ENCODE measurements at regions not wholly inside any gene's neighbourhood (a gene's known extent, or its start where the extent isn't known, plus 50 kb on each side); places are given as distances from the start of the nearest gene placed in this dataset.

GRCh38 chr5:6914347-6914746 is 201.1 kb downstream of the TENT4A start:
- no peak for DNase-seq (ENCODE audit: low read depth in 2 of 2)

- no peak for DNase-seq (ENCODE audit: low read depth in 2 of 2)
Measured at GRCh38 chr5:6915574-6915973, 202.3 kb downstream of the TENT4A start.

GRCh38 chr5:6918255-6918654 is 205.0 kb downstream of the TENT4A start:
- DNase-seq (ENCODE audit: low read depth in 2 of 2), result no peak

- DNase-seq (ENCODE audit: low read depth in 2 of 2), result no peak
Measured at GRCh38 chr5:6920628-6921256, 207.5 kb downstream of the TENT4A start.

- no peak for DNase-seq (ENCODE audit: low read depth in 2 of 2)
Measured at GRCh38 chr5:6926491-6927038, 213.3 kb downstream of the TENT4A start.

GRCh38 chr5:6936031-6936430 is 222.8 kb downstream of the TENT4A start:
- DNase-seq (ENCODE audit: low read depth in 2 of 2), result no peak

- DNase-seq (ENCODE audit: low read depth in 2 of 2), result no peak
Measured at GRCh38 chr5:6937677-6938076, 224.4 kb downstream of the TENT4A start.

GRCh38 chr5:6941631-6942030 is 228.4 kb downstream of the TENT4A start:
- no peak for DNase-seq (ENCODE audit: low read depth in 2 of 2)

- no peak for DNase-seq (ENCODE audit: low read depth in 2 of 2)
Measured at GRCh38 chr5:6943197-6944112, 230.2 kb downstream of the TENT4A start.

- no peak for DNase-seq (ENCODE audit: low read depth in 2 of 2)
Measured at GRCh38 chr5:6948562-6948961, 235.3 kb downstream of the TENT4A start.

- no peak for DNase-seq (ENCODE audit: low read depth in 2 of 2)
Measured at GRCh38 chr5:6949230-6949629, 236.0 kb downstream of the TENT4A start.

GRCh38 chr5:6950250-6950649 is 237.0 kb downstream of the TENT4A start:
- DNase-seq (ENCODE audit: low read depth in 2 of 2), result no peak

- no peak for DNase-seq (ENCODE audit: low read depth in 2 of 2)
Measured at GRCh38 chr5:6950860-6951259, 237.6 kb downstream of the TENT4A start.

- no peak for DNase-seq (ENCODE audit: low read depth in 2 of 2)
Measured at GRCh38 chr5:6961123-6961522, 247.9 kb downstream of the TENT4A start.

GRCh38 chr5:6961837-6962635 is 248.8 kb downstream of the TENT4A start:
- DNase-seq (ENCODE audit: low read depth in 2 of 2), result no peak

GRCh38 chr5:6976971-6977370 is 263.7 kb downstream of the TENT4A start:
- no peak for DNase-seq (ENCODE audit: low read depth in 2 of 2)

GRCh38 chr5:6979061-6979460 is 265.8 kb downstream of the TENT4A start:
- DNase-seq (ENCODE audit: low read depth in 2 of 2), result no peak

GRCh38 chr5:6989230-6989629 is 276.0 kb downstream of the TENT4A start:
- DNase-seq (ENCODE audit: low read depth in 2 of 2), result no peak

GRCh38 chr5:6994097-6994496 is 280.9 kb downstream of the TENT4A start:
- DNase-seq (ENCODE audit: low read depth in 2 of 2), result no peak

GRCh38 chr5:6995115-6995514 is 281.9 kb downstream of the TENT4A start:
- no peak for DNase-seq (ENCODE audit: low read depth in 2 of 2)

- DNase-seq (ENCODE audit: low read depth in 2 of 2), result no peak
Measured at GRCh38 chr5:7000310-7000709, 287.1 kb downstream of the TENT4A start.

GRCh38 chr5:7010591-7010990 is 297.4 kb downstream of the TENT4A start:
- DNase-seq (ENCODE audit: low read depth in 2 of 2), result no peak

Data from stimulated activated CD4-positive, alpha-beta T cell treated with anti-CD3 and anti-CD28 coated beads, Interleukin-1b, Interleukin-23, amount 100 ng/mL, for 4 hours (primary cell).